NAMALWA (cell line): ENCODE measurements at regions not wholly inside any gene's neighbourhood (a gene's known extent, or its start where the extent isn't known, plus 50 kb on each side); places are given as distances from the start of the nearest gene placed in this dataset.
"Not testable (repeated sequence)": the region's sequence is repeated elsewhere in the genome, so short reads cannot be mapped to it uniquely, and the experiment has no call there.

Experiments
- DNase-seq: peaks from one replicate; pipeline ENCODE4 v3.0.0-alpha.2; 2015; ENCODE audit warnings: low spot score

GRCh38 chr1:163472651-163473248 is 151.0 kb downstream of the NUF2 start:
- DNase-seq = no peak

- no peak for DNase-seq
Observed at GRCh38 chr1:163477276-163477830, 155.6 kb downstream of the NUF2 start.

GRCh38 chr1:163498391-163499330 is 176.9 kb downstream of the NUF2 start:
- not testable (repeated sequence) for DNase-seq

- no peak for DNase-seq
Observed at GRCh38 chr1:163504331-163504978, 182.7 kb downstream of the NUF2 start.

- no peak for DNase-seq
Observed at GRCh38 chr1:163509114-163509513, 187.4 kb downstream of the NUF2 start.

GRCh38 chr1:163512349-163512989 is 190.7 kb downstream of the NUF2 start:
- DNase-seq = no peak

- no peak for DNase-seq
Observed at GRCh38 chr1:163523375-163524029, 201.7 kb downstream of the NUF2 start.

- DNase-seq = peak; percentile 59
Observed at GRCh38 chr1:163528710-163529348, 207.1 kb downstream of the NUF2 start.

- DNase-seq = no peak
Observed at GRCh38 chr1:163531345-163531744, 209.6 kb downstream of the NUF2 start.

- DNase-seq = no peak
Observed at GRCh38 chr1:163535401-163535800, 213.6 kb downstream of the NUF2 start.

GRCh38 chr1:163535807-163536206 is 214.1 kb downstream of the NUF2 start:
- peak; percentile 23 for DNase-seq

- DNase-seq = no peak
Observed at GRCh38 chr1:163537809-163538208, 216.1 kb downstream of the NUF2 start.

GRCh38 chr1:163538667-163539066 is 216.9 kb downstream of the NUF2 start:
- no peak for DNase-seq

GRCh38 chr1:163540727-163541126 is 219.0 kb downstream of the NUF2 start:
- no peak for DNase-seq

GRCh38 chr1:163544441-163544840 is 222.7 kb downstream of the NUF2 start:
- DNase-seq = no peak

- no peak for DNase-seq
Observed at GRCh38 chr1:163558162-163558561, 236.4 kb downstream of the NUF2 start.

- DNase-seq = no peak
Observed at GRCh38 chr1:163561580-163562295, 240.0 kb downstream of the NUF2 start.

GRCh38 chr1:163562355-163562754 is 240.6 kb downstream of the NUF2 start:
- DNase-seq = no peak

- no peak for DNase-seq
Observed at GRCh38 chr1:163565166-163565565, 243.4 kb downstream of the NUF2 start.

GRCh38 chr1:163570071-163570470 is 248.3 kb downstream of the NUF2 start:
- DNase-seq = no peak
